ENCODE measurements at regions not wholly inside any gene's neighbourhood (a gene's known extent, or its start where the extent isn't known, plus 50 kb on each side); places are given as distances from the start of the nearest gene placed in this dataset.
"Not testable (repeated sequence)": the region's sequence is repeated elsewhere in the genome, so short reads cannot be mapped to it uniquely, and the experiment has no call there.

DNA sequence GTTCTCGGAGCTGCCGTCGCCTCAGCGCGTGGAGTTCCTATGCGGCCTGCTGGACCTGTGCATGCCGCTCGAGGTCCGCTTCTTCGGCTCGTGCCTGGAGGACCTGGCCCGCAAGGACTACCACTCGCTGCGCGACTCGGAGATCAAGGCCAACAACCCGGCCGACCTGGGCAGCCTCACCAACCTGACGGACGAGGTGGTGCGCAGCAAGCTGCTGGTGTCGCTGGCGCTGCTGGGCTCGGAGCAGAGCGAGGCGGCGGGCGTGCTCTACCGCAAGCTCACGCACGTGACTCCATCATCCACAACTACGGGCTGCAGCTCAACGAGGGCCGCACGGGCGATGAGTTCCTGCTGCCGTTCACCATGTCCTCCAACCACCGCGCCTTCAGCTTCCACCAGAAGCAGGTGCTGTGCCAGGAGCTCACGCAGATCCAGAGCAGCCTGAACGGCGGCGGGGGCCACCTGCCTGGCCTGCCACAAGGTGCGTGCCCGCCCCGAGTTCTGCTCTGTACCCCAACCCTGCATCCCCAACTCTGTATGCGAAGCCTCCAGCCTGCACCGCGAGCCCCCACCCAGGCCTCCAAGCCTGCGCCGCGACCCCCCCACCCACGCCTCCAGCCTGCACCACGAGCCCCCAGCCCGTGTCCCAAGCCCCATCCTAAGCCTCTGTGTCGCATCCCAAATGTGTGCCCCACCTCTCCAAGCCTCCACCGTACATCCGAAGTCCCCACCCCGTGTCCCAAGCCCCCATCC is 178.2 kb downstream of the OR4M2 start (continued):
- TF ChIP-seq, protein P1, sequence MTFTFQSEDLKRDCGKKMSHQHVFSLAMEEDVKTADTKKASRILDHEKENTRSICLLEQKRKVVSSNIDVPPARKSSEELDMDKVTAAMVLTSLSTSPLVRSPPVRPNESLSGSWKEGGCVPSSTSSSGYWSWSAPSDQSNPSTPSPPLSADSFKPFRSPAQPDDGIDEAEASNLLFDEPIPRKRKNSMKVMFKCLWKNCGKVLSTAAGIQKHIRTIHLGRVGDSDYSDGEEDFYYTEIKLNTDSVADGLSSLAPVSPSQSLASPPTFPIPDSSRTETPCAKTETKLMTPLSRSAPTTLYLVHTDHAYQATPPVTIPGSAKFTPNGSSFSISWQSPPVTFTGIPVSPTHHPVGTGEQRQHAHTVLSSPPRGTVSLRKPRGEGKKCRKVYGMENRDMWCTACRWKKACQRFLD (tag by site-specific recombination; IDR thresholded peaks at IDR 0.05): no peak
- TF ChIP-seq ZNF629 (tag by site-specific recombination; IDR thresholded peaks at IDR 0.05): no peak
- TF ChIP-seq ZNF664 (tag by site-specific recombination; IDR thresholded peaks at IDR 0.05): no peak
- TF ChIP-seq ZNF133 (tag by site-specific recombination; IDR thresholded peaks at IDR 0.05): no peak
- TF ChIP-seq ZNF843 (tag by site-specific recombination; IDR thresholded peaks at IDR 0.05): no peak
- no peak for TF ChIP-seq ZNF112 (tag by site-specific recombination; IDR thresholded peaks at IDR 0.05)
- no peak for TF ChIP-seq ZNF670 (tag by site-specific recombination; IDR thresholded peaks at IDR 0.05; ENCODE audit: low read depth)
- no peak for TF ChIP-seq ZNF37A (tag by site-specific recombination; IDR thresholded peaks at IDR 0.05)
- no peak for TF ChIP-seq ZNF404 (tag by site-specific recombination; IDR thresholded peaks at IDR 0.05)

DNA sequence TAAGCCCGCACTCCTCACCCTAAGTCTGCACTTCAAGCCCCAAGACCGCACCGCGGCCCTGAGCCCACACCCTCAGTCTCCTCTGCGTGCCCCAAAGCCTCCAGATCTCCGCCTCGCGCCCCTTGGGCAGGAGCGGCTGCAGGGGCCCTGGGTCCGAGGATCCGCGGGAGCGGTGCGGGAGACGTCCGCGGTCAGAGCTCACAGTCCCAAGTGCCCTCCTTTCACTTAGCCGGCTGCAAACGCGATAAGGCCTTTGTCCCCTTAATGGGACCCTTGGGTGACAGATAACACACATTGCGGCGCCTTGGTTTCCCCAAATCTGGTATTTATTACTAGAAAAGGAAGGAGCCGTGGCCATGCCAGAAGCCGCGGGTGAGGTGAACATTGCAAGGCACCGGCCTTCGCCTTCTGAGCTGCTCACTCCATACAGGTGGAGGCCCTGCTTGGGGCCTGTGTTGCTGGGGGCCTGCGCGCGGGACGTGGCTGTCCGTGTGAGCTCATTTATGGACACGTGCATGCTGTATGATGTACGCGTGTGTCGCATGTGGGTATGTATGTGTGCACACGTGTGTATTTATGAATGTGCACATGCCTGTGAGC is 178.9 kb downstream of the OR4M2 start:
- H3K4me1 ChIP-seq (ENCODE audit: control insufficient read depth, insufficient read depth, low read length); CTCF ChIA-PET; H3K9me3 ChIP-seq (ENCODE audit: control insufficient read depth, insufficient read depth, low read depth, low read length); H3K27ac ChIP-seq (ENCODE audit: extremely low read depth, low read depth, low read length); H3K36me3 ChIP-seq (ENCODE audit: control insufficient read depth in 2 of 2, insufficient read depth in 1 of 2, low read length in 2 of 2); H3K4me3 ChIP-seq (ENCODE audit: low read depth, low read length); POLR2A ChIA-PET: not testable (repeated sequence)

DNA sequence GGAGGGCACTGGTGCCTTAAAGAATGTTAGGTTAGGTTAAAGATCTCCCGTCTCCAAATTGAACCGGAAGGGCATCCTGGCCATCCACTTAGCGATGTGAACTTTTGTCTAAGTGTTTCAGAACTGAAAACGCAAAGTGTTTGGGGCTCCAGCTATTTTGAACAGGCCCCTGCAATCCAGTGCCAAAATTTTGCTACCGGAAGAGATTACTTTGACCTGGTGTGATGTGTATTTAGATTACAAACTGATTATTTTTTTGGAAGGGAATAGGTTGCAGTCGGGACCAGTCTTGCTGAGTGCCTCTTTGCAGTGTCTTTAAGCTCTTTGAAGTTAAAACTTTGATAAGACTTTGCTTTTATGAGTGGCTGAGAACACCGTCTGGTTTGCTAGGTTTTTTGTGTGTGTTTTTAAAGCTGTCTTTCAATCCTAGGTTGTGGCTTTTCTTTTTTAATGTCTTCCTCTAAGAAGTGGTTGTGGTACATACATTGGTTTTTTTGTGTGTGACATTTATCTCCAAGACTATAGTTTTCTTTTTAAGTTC is 179.6 kb downstream of the OR4M2 start:
- H3K36me3 ChIP-seq (ENCODE audit: control insufficient read depth in 2 of 2, insufficient read depth in 1 of 2, low read length in 2 of 2): no peaks in the 10 kb centered on the region
- H3K9me3 ChIP-seq (ENCODE audit: control insufficient read depth, insufficient read depth, low read depth, low read length): no peaks in the 10 kb centered on the region
- ChIA-PET POLR2A (no interaction called here), CTCF (no interaction called here)
- no peak overlapping the region for H3K4me3 ChIP-seq (ENCODE audit: low read depth, low read length)
- no peaks in the 10 kb centered on the region for H3K4me1 ChIP-seq (ENCODE audit: control insufficient read depth, insufficient read depth, low read length)
- no peak overlapping the region for H3K27ac ChIP-seq (ENCODE audit: extremely low read depth, low read depth, low read length)
- TF ChIP-seq, protein P2, sequence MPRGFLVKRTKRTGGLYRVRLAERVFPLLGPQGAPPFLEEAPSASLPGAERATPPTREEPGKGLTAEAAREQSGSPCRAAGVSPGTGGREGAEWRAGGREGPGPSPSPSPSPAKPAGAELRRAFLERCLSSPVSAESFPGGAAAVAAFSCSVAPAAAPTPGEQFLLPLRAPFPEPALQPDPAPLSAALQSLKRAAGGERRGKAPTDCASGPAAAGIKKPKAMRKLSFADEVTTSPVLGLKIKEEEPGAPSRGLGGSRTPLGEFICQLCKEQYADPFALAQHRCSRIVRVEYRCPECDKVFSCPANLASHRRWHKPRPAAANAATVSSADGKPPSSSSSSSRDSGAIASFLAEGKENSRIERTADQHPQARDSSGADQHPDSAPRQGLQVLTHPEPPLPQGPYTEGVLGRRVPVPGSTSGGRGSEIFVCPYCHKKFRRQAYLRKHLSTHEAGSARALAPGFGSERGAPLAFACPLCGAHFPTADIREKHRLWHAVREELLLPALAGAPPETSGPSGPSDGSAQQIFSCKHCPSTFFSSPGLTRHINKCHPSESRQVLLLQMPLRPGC (tag by site-specific recombination; IDR thresholded peaks at IDR 0.05): no peak
- TF ChIP-seq ZNF366 (tag by site-specific recombination; conservative IDR thresholded peaks at IDR 0.05): no peak
- no peak for TF ChIP-seq ZNF561 (tag by site-specific recombination; IDR thresholded peaks at IDR 0.05; ENCODE audit: borderline replicate concordance)
- no peak for TF ChIP-seq ZNF274 (IDR thresholded peaks at IDR 0.05; ENCODE audit: low read length)
- TF ChIP-seq ZNF274 (tag by site-specific recombination; IDR thresholded peaks at IDR 0.05; ENCODE audit: borderline replicate concordance): no peak
- no peak for TF ChIP-seq ZNF175 (tag by site-specific recombination; IDR thresholded peaks at IDR 0.05)
- TF ChIP-seq ZNF792 (tag by site-specific recombination; IDR thresholded peaks at IDR 0.05): no peak
- TF ChIP-seq, protein P3, sequence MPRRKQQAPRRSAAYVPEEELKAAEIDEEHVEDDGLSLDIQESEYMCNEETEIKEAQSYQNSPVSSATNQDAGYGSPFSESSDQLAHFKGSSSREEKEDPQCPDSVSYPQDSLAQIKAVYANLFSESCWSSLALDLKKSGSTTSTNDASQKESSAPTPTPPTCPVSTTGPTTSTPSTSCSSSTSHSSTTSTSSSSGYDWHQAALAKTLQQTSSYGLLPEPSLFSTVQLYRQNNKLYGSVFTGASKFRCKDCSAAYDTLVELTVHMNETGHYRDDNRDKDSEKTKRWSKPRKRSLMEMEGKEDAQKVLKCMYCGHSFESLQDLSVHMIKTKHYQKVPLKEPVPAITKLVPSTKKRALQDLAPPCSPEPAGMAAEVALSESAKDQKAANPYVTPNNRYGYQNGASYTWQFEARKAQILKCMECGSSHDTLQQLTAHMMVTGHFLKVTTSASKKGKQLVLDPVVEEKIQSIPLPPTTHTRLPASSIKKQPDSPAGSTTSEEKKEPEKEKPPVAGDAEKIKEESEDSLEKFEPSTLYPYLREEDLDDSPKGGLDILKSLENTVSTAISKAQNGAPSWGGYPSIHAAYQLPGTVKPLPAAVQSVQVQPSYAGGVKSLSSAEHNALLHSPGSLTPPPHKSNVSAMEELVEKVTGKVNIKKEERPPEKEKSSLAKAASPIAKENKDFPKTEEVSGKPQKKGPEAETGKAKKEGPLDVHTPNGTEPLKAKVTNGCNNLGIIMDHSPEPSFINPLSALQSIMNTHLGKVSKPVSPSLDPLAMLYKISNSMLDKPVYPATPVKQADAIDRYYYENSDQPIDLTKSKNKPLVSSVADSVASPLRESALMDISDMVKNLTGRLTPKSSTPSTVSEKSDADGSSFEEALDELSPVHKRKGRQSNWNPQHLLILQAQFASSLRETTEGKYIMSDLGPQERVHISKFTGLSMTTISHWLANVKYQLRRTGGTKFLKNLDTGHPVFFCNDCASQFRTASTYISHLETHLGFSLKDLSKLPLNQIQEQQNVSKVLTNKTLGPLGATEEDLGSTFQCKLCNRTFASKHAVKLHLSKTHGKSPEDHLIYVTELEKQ (tag by site-specific recombination; IDR thresholded peaks at IDR 0.05; ENCODE audit: borderline replicate concordance): no peak
- TF ChIP-seq, protein P4, sequence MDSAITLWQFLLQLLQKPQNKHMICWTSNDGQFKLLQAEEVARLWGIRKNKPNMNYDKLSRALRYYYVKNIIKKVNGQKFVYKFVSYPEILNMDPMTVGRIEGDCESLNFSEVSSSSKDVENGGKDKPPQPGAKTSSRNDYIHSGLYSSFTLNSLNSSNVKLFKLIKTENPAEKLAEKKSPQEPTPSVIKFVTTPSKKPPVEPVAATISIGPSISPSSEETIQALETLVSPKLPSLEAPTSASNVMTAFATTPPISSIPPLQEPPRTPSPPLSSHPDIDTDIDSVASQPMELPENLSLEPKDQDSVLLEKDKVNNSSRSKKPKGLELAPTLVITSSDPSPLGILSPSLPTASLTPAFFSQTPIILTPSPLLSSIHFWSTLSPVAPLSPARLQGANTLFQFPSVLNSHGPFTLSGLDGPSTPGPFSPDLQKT (IDR thresholded peaks at IDR 0.05; ENCODE audit: borderline replicate concordance, low read depth, low read length): no peak
- TF ChIP-seq ZNF426 (tag by site-specific recombination; IDR thresholded peaks at IDR 0.05): no peak
- TF ChIP-seq, protein P5, sequence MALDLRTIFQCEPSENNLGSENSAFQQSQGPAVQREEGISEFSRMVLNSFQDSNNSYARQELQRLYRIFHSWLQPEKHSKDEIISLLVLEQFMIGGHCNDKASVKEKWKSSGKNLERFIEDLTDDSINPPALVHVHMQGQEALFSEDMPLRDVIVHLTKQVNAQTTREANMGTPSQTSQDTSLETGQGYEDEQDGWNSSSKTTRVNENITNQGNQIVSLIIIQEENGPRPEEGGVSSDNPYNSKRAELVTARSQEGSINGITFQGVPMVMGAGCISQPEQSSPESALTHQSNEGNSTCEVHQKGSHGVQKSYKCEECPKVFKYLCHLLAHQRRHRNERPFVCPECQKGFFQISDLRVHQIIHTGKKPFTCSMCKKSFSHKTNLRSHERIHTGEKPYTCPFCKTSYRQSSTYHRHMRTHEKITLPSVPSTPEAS (tag by site-specific recombination; IDR thresholded peaks at IDR 0.05): no peak
- no peak for TF ChIP-seq ZNF211 (tag by site-specific recombination; IDR thresholded peaks at IDR 0.05; ENCODE audit: low read depth)
- TF ChIP-seq ZNF23 (tag by site-specific recombination; IDR thresholded peaks at IDR 0.05; ENCODE audit: borderline replicate concordance): no peak
- no peak for TF ChIP-seq ZNF521 (tag by site-specific recombination; IDR thresholded peaks at IDR 0.05)
- TF ChIP-seq ZNF843 (tag by site-specific recombination; IDR thresholded peaks at IDR 0.05): no peak
- TF ChIP-seq ZEB2 (tag by site-specific recombination; IDR thresholded peaks at IDR 0.05): no peak
- TF ChIP-seq ZNF571 (tag by site-specific recombination; IDR thresholded peaks at IDR 0.05): no peak
